ENCODE measurements at regions not wholly inside any gene's neighbourhood (a gene's known extent, or its start where the extent isn't known, plus 50 kb on each side); places are given as distances from the start of the nearest gene placed in this dataset.

DNA sequence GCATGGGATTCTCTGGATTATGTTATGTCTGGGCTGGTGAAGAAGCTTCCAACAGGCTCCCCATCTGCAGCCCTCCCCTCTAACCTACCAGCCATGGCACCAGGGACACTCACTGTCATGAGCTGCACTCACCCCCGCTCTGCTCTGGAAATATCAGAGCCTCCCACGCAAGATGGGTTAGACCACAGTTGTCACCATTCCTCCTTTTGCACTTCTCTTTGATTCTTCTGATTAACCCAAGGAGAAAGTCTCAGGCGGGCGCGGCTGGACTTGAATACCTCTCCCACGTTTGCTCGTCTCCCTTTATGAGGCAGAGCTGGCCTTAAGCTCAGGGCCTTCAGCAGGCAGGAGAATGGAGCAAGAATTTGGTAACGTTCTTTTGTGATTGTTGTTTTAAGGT lies 128.1 kb downstream of the CEBPB start:
- TF ChIP-seq, protein P1, sequence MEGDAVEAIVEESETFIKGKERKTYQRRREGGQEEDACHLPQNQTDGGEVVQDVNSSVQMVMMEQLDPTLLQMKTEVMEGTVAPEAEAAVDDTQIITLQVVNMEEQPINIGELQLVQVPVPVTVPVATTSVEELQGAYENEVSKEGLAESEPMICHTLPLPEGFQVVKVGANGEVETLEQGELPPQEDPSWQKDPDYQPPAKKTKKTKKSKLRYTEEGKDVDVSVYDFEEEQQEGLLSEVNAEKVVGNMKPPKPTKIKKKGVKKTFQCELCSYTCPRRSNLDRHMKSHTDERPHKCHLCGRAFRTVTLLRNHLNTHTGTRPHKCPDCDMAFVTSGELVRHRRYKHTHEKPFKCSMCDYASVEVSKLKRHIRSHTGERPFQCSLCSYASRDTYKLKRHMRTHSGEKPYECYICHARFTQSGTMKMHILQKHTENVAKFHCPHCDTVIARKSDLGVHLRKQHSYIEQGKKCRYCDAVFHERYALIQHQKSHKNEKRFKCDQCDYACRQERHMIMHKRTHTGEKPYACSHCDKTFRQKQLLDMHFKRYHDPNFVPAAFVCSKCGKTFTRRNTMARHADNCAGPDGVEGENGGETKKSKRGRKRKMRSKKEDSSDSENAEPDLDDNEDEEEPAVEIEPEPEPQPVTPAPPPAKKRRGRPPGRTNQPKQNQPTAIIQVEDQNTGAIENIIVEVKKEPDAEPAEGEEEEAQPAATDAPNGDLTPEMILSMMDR (IDR thresholded peaks at IDR 0.05), result no peak
- TF ChIP-seq POLR2A (IDR thresholded peaks at IDR 0.05), result no peak
- peak in 1 of 2 donors; percentile 76 for DNase-seq (ENCODE audit: low spot score in 2 of 2)
- no peak overlapping the region for H3K4me3 ChIP-seq (ENCODE audit: low read depth, poor library complexity, severe bottlenecking)
- 75 to 79% methylated on average over 8 of the region's 8 CpGs for WGBS, 2 donors
- intact Hi-C loops (cut with DNase I; ENCODE audit: low total_unique reads), result no loop called here

DNA sequence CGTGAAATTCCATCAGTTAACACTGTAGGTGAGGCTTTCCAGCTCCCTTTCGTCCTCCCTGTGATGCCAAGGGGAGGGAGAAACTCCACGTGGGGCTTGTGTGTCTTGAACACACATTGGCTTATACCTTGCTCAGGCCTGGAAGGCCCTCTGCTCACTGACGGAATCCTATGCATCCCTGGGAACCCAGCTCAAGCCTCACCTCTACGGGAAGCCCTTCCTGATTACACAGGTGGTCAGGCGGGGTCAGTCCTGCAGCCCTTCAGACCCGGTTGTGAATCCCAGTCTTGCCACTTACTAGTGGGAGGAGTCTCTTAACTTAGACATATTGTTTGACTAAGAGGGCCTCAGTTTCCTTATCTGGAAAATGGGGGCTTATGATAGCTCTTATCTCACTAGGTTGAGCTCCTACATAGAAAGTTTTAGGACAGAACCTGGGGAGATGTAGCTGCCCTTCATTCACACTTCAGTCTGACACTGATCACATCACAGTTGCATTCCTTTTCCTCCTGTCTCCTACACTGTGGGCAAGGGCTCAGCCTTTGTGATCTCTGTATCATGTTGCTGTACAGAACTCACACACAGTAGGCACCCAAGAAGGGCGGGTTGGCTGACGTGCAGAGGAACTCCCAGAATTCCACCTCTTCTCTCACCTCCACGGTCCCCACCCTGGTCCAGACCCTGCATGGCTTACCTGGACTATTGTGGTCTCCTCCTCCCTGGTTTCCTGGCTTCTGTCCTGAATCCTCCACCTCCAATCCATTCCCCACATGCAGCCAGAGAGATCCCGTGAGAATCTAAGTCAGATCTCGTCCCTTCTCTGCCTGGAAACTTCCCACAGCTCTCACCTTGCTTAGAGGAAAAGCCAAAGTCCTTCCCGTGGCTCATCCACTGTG lies 129.6 kb downstream of the CEBPB start:
- intact Hi-C loops (cut with DNase I; ENCODE audit: low total_unique reads), result no loop called here
- TF ChIP-seq POLR2A (IDR thresholded peaks at IDR 0.05), result no peak
- TF ChIP-seq, protein P1 (IDR thresholded peaks at IDR 0.05), result no peak
- no peak overlapping the region for H3K4me3 ChIP-seq (ENCODE audit: low read depth, poor library complexity, severe bottlenecking)
- DNase-seq (ENCODE audit: low spot score in 2 of 2), result peak; percentile 16 to 83
- 59 to 73% methylated on average over 13 of the region's 13 CpGs for WGBS, 2 donors

DNA sequence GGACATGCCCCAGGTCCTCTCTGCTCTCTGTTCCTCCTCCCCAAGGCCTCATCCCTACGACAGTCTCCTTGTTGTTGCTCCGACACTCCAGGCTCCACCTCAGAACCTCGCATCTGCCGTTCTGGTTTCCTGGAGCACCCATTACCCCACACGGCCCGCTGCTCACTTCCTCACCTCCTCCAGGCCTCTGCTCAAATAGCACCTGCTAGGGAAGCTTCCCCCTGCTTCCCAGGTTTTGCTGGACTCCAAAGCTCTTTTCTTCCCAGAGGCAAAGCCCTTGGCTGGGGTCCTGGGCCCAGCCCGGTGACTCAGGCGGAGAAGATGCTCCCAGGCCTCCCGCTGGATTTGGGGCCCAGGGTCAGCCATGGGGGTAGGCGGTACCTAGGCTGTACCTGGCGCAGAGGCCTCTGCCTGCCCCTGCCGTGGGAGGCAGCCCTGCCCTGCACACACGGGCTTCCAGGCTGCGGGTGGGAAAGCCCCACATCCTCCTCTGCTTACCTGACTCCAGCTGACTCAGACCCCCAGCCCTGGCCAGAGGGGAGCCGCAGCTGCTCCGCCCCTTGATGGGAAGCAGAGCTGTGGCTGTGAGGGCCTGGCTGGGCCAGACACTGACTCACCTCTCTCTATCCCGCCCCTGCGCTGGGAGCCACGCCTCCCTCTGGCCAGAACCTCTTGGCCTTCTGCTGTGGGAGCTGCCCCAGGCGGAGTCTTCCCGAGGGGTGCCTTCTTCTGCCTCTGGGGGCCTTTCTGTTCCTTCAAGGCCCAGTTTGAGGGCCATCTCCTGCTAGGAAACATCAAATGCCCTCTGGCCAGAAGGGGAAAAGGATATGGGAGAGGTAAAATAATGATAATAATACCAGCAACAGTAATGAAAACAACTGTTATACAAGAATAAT lies 130.5 kb downstream of the CEBPB start:
- no peak overlapping the region for H3K4me3 ChIP-seq (ENCODE audit: low read depth, poor library complexity, severe bottlenecking)
- no peak for TF ChIP-seq POLR2A (IDR thresholded peaks at IDR 0.05)
- TF ChIP-seq, protein P1 (IDR thresholded peaks at IDR 0.05), result peak in 1 of 3 donors; percentile 55
- 24 to 33% methylated on average over 19 to 21 of the region's 21 CpGs for WGBS, 2 donors
- intact Hi-C loops (cut with DNase I; ENCODE audit: low total_unique reads), result no loop called here
- DNase-seq (ENCODE audit: low spot score in 2 of 2), result peak; percentile 87 to 98

DNA sequence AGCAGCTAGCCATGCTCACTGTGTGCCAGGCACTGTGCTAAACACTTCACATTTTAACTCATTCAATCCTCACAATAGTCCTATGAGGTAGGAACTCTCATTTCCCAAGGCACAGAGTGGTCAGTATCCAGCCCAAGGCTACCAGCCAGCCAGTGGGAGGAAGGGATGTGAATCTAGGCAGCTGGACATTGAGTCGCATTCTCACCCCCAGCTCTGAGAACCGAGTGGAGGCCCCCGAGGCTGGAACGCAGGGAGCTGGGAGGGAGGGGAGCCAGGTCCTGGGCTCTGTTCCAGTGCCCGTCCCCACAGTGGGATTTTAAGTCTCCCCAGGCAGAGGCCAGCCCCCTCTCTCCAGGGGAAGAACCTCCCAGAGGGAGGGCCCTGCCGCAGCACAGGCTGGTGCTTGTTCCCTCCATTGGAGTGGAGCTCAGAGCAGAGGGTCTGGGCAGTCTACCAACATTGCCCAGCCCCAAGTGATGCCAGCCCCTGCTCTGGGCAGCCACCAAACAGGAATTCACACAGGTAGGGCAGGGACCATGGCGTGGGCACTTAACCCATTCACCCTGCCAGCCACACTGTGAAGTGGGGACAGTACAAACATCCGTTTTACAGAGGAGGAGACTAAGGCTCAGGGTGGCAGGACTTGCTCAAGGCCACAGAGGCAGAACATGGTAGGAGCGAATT lies 131.3 kb downstream of the CEBPB start:
- peak; percentile 13 to 85 for DNase-seq (ENCODE audit: low spot score in 2 of 2)
- no peak overlapping the region for H3K4me3 ChIP-seq (ENCODE audit: low read depth, poor library complexity, severe bottlenecking)
- TF ChIP-seq POLR2A (IDR thresholded peaks at IDR 0.05), result no peak
- TF ChIP-seq, protein P1 (IDR thresholded peaks at IDR 0.05), result no peak
- 48 to 58% methylated on average over 8 of the region's 9 CpGs for WGBS, 2 donors
- intact Hi-C loops (cut with DNase I; ENCODE audit: low total_unique reads), result no loop called here

DNA sequence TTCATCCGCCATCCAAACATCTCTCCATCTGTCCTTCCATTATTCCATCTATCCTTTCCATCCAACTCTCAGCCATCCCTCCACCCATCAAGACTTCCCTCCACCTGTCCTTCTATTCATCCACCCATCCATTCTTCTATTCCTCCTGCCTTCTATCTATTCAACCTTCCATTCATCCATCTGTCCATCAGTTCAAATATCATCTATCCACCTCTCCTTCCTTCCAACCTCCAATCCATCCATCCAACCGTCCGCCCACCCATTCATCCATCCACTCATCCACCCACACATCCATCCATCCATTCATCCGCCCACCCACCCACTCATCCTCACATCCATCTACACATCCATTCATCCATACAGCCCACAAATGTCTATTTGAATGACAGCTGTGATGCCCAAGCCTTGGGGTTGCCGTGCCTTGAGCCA lies 132.1 kb downstream of the CEBPB start:
- TF ChIP-seq, protein P1 (IDR thresholded peaks at IDR 0.05), result no peak
- no peak for TF ChIP-seq POLR2A (IDR thresholded peaks at IDR 0.05)
- 93 to 94% methylated on average over 5 of the region's 5 CpGs for WGBS, 2 donors
- H3K4me3 ChIP-seq (ENCODE audit: low read depth, poor library complexity, severe bottlenecking), result no peak overlapping the region
- intact Hi-C loops (cut with DNase I; ENCODE audit: low total_unique reads), result no loop called here
- peak in 1 of 2 donors; percentile 76 for DNase-seq (ENCODE audit: low spot score in 2 of 2)

All from lower leg skin (tissue), 4 donors.